ENCODE measurements at regions not wholly inside any gene's neighbourhood (a gene's known extent, or its start where the extent isn't known, plus 50 kb on each side); places are given as distances from the start of the nearest gene placed in this dataset.

GRCh38 chr13:104983601-104984000 is 1551.9 kb downstream of the EFNB2 start:
- TF ChIP-seq, protein P1, sequence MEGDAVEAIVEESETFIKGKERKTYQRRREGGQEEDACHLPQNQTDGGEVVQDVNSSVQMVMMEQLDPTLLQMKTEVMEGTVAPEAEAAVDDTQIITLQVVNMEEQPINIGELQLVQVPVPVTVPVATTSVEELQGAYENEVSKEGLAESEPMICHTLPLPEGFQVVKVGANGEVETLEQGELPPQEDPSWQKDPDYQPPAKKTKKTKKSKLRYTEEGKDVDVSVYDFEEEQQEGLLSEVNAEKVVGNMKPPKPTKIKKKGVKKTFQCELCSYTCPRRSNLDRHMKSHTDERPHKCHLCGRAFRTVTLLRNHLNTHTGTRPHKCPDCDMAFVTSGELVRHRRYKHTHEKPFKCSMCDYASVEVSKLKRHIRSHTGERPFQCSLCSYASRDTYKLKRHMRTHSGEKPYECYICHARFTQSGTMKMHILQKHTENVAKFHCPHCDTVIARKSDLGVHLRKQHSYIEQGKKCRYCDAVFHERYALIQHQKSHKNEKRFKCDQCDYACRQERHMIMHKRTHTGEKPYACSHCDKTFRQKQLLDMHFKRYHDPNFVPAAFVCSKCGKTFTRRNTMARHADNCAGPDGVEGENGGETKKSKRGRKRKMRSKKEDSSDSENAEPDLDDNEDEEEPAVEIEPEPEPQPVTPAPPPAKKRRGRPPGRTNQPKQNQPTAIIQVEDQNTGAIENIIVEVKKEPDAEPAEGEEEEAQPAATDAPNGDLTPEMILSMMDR (IDR thresholded peaks at IDR 0.05; ENCODE audit: control extremely low read depth in 1 of 3, insufficient read depth in 1 of 3, low read depth in 1 of 3, low read length in 3 of 3): no peak
- TF ChIP-seq CHD7 (IDR thresholded peaks at IDR 0.05; ENCODE audit: insufficient replicate concordance, low read length) (no peak), SAP30 (IDR thresholded peaks at IDR 0.05; ENCODE audit: insufficient read depth, insufficient replicate concordance, low read length) (no peak), EZH2 (IDR thresholded peaks at IDR 0.05; ENCODE audit: low read depth, low read length, severe bottlenecking) (no peak), TAF1 (IDR thresholded peaks at IDR 0.05; ENCODE audit: low read depth, low read length) (no peak), SUZ12 (IDR thresholded peaks at IDR 0.05; ENCODE audit: low read length) (no peak), HDAC2 (IDR thresholded peaks at IDR 0.05; ENCODE audit: borderline replicate concordance in 1 of 2, low read depth in 2 of 2, low read length in 2 of 2) (no peak), TAF7 (optimal IDR thresholded peaks at IDR 0.05; ENCODE audit: borderline replicate concordance, low read depth, low read length) (no peak), PHF8 (conservative IDR thresholded peaks at IDR 0.05; ENCODE audit: low read depth, low read length) (no peak)
